ENCODE measurements at regions not wholly inside any gene's neighbourhood (a gene's known extent, or its start where the extent isn't known, plus 50 kb on each side); places are given as distances from the start of the nearest gene placed in this dataset.
A peak's percentile ranks its signal among the peaks of the same experiment; 100 is the strongest.

GRCh38 chr7:35436452-35436851, 182.6 kb upstream of the TBX20 start:
- TF ChIP-seq USF1 (IDR thresholded peaks at IDR 0.05) (no peak), YY1 (IDR thresholded peaks at IDR 0.05; ENCODE audit: low read depth) (no peak), RAD21 (IDR thresholded peaks at IDR 0.05; ENCODE audit: low read depth) (no peak), TCF12 (IDR thresholded peaks at IDR 0.05; ENCODE audit: low read depth) (no peak), REST (IDR thresholded peaks at IDR 0.05; ENCODE audit: low read depth) (no peak), EGR1 (IDR thresholded peaks at IDR 0.05) (no peak), EP300 (IDR thresholded peaks at IDR 0.05; ENCODE audit: borderline replicate concordance) (no peak), ZBTB7A (IDR thresholded peaks at IDR 0.05; ENCODE audit: low read depth) (no peak), CEBPB (IDR thresholded peaks at IDR 0.05) (no peak), TEAD4 (IDR thresholded peaks at IDR 0.05) (no peak), CREB1 (IDR thresholded peaks at IDR 0.05; ENCODE audit: low read depth) (no peak), FOXM1 (IDR thresholded peaks at IDR 0.05; ENCODE audit: borderline replicate concordance, low read depth) (no peak), MAX (IDR thresholded peaks at IDR 0.05) (no peak), NFIC (IDR thresholded peaks at IDR 0.05) (no peak), TAF1 (IDR thresholded peaks at IDR 0.05; ENCODE audit: low read depth) (no peak)

- TF ChIP-seq TAF1 (IDR thresholded peaks at IDR 0.05; ENCODE audit: low read depth), result no peak
- peak; percentile 69 for TF ChIP-seq RAD21 (IDR thresholded peaks at IDR 0.05; ENCODE audit: low read depth)
- no peak for TF ChIP-seq TCF12 (IDR thresholded peaks at IDR 0.05; ENCODE audit: low read depth)
- TF ChIP-seq REST (IDR thresholded peaks at IDR 0.05; ENCODE audit: low read depth), result no peak
- no peak for TF ChIP-seq FOXM1 (IDR thresholded peaks at IDR 0.05; ENCODE audit: borderline replicate concordance, low read depth)
- no peak for TF ChIP-seq TEAD4 (IDR thresholded peaks at IDR 0.05)
Observed at GRCh38 chr7:35430547-35431153, 176.8 kb upstream of the TBX20 start.

- TF ChIP-seq TAF1 (IDR thresholded peaks at IDR 0.05; ENCODE audit: low read depth) (no peak), RAD21 (IDR thresholded peaks at IDR 0.05; ENCODE audit: low read depth) (peak; percentile 67), TEAD4 (IDR thresholded peaks at IDR 0.05) (no peak)
Observed at GRCh38 chr7:35424869-35425495, 171.1 kb upstream of the TBX20 start.

- TF ChIP-seq TEAD4 (IDR thresholded peaks at IDR 0.05), result no peak
Observed at GRCh38 chr7:35424440-35424839, 170.5 kb upstream of the TBX20 start.

- TF ChIP-seq CREB1 (IDR thresholded peaks at IDR 0.05; ENCODE audit: low read depth) (no peak), REST (IDR thresholded peaks at IDR 0.05; ENCODE audit: low read depth) (no peak), EP300 (IDR thresholded peaks at IDR 0.05; ENCODE audit: borderline replicate concordance) (no peak), ZBTB7A (IDR thresholded peaks at IDR 0.05; ENCODE audit: low read depth) (no peak), RAD21 (IDR thresholded peaks at IDR 0.05; ENCODE audit: low read depth) (no peak), CEBPB (IDR thresholded peaks at IDR 0.05) (no peak), FOXM1 (IDR thresholded peaks at IDR 0.05; ENCODE audit: borderline replicate concordance, low read depth) (no peak), MAX (IDR thresholded peaks at IDR 0.05) (no peak), YY1 (IDR thresholded peaks at IDR 0.05; ENCODE audit: low read depth) (no peak), NFIC (IDR thresholded peaks at IDR 0.05) (no peak)
Observed at GRCh38 chr7:35422715-35423114, 168.8 kb upstream of the TBX20 start.
